HCT116 (cell line): ENCODE measurements at regions not wholly inside any gene's neighbourhood (a gene's known extent, or its start where the extent isn't known, plus 50 kb on each side); places are given as distances from the start of the nearest gene placed in this dataset.

Source experiments
- ATAC-seq: fragments of 200-7000 bp; cut with Tn5 transposase; 2 replicates; pipeline ENCODE4 v1.9.1; 2020; ENCODE audit warnings: mild to moderate bottlenecking, moderate library complexity
- BruUV-seq: library from RNA; stranded (reverse); fragments of 400-500 nt; replicated peaks from 2 replicates; lab custom pipeline; 2021; lab: Mats Ljungman, UMichigan
- CTCF ChIA-PET: fragments of 300-600 bp; sonication (Branson Sonifier 250); formaldehyde crosslinking; loops from one replicate; lab custom pipeline; 2021; ENCODE audit warnings: antibody characterized with exemption; lab: Charles Lee
- POLR2A ChIA-PET: fragments of 300-600, 350-600 bp; sonication (Branson Sonifier 250); formaldehyde crosslinking; loops from one replicate; lab custom pipeline; 2021; ENCODE audit warnings: antibody characterized with exemption; lab: Charles Lee
- RAD21 ChIA-PET, 2 experiments: fragments of 300-600 bp; sonication (Branson Sonifier 250); formaldehyde crosslinking; loops; one replicate each; lab custom pipeline; 2023; ENCODE audit warnings: low total read pairs in 2 of 2; ENCODE audit not compliant: uncharacterized antibody in 2 of 2, unreplicated experiment in 2 of 2, low non-redundant PET in 1 of 2; lab: Charles Lee
- DNase-seq: peaks from one replicate; pipeline ENCODE4 v3.0.0-alpha.2; 2010; ENCODE audit warnings: low read depth, low spot score
- H2AFZ ChIP-seq: fragments of 200-600 bp; shearing (Covaris generic), sonication (generic); 2 replicates; pipeline ENCODE4 v1.6.1; 2017; ENCODE audit warnings: low read depth, mixed run types, mixed read lengths, antibody characterized with exemption, low read length; ENCODE audit not compliant: poor library complexity, severe bottlenecking
- H3K27ac ChIP-seq: 2 replicates; pipeline ENCODE4 v1.5.1; 2012; ENCODE audit warnings: low read depth, low read length
- H3K27me3 ChIP-seq: fragments of 200-600 bp; sonication (generic); 2 replicates; pipeline ENCODE4 v1.6.1; 2016; ENCODE audit warnings: mixed run types, low read length, mixed read lengths; ENCODE audit not compliant: insufficient read depth
- H3K36me3 ChIP-seq, 2 experiments: fragments of 200-500 bp in 1 of 2; fragments of 200-600 bp in 1 of 2; sonication (Bioruptor generic) in 1 of 2; sonication (generic) in 1 of 2; 2 replicates each; pipeline versions ENCODE4 v1.5.1 to v1.6.1; 2014 to 2016; ENCODE audit warnings: low read length in 2 of 2, inconsistent platforms in 1 of 2, mixed read lengths in 1 of 2, mixed run types in 1 of 2; ENCODE audit not compliant: insufficient read depth in 2 of 2, control insufficient read depth in 1 of 2
- H3K4me1 ChIP-seq, 2 experiments: fragments of 200-600 bp in 1 of 2; sonication (generic) in 1 of 2; 2 replicates each; pipeline versions ENCODE4 v1.5.1 to v1.6.1; 2012 to 2017; ENCODE audit warnings: low read length in 2 of 2, inconsistent platforms in 1 of 2, mild to moderate bottlenecking in 1 of 2, mixed read lengths in 1 of 2, mixed run types in 1 of 2, moderate library complexity in 1 of 2; ENCODE audit not compliant: insufficient read depth in 2 of 2, control insufficient read depth in 1 of 2
- H3K4me2 ChIP-seq: fragments of 200-600 bp; sonication (generic); 2 replicates; pipeline ENCODE4 v1.6.1; 2017; ENCODE audit warnings: mixed run types, low read length, mixed read lengths
- H3K4me3 ChIP-seq, 2 experiments: fragments of 200-600 bp in 1 of 2; sonication (generic) in 1 of 2; replicated peaks in 1 of 2; 2 replicates each; pipeline ENCODE4 v1.5.1; 2011 to 2016; ENCODE audit warnings: low read length in 2 of 2, control low read depth in 1 of 2, low read depth in 1 of 2, mild to moderate bottlenecking in 1 of 2, mixed read lengths in 1 of 2, mixed run types in 1 of 2
- H3K79me2 ChIP-seq: fragments of 200-600 bp; sonication (generic); 2 replicates; pipeline ENCODE4 v1.6.1; 2017; ENCODE audit warnings: mild to moderate bottlenecking, mixed run types, low read length, moderate library complexity, mixed read lengths; ENCODE audit not compliant: insufficient read depth
- H3K9ac ChIP-seq: fragments of 200-600 bp; sonication (generic); 2 replicates; pipeline ENCODE4 v1.6.1; 2016; ENCODE audit warnings: low read length, mixed read lengths
- H3K9me2 ChIP-seq: fragments of 200-600 bp; sonication (generic), shearing (Covaris generic); 2 replicates; pipeline ENCODE4 v1.6.1; 2017; ENCODE audit warnings: mixed run types, mild to moderate bottlenecking, moderate library complexity; ENCODE audit not compliant: insufficient read depth
- H3K9me3 ChIP-seq, 2 experiments: fragments of 200-500 bp in 1 of 2; fragments of 200-600 bp in 1 of 2; sonication (Bioruptor generic) in 1 of 2; sonication (generic) in 1 of 2; 2 replicates each; pipeline ENCODE4 v1.6.1; 2014 to 2017; ENCODE audit warnings: low read length in 2 of 2, mixed read lengths in 2 of 2, inconsistent platforms in 1 of 2, low read depth in 1 of 2, mild to moderate bottlenecking in 1 of 2, mixed run types in 1 of 2, moderate library complexity in 1 of 2; ENCODE audit not compliant: control insufficient read depth in 1 of 2, insufficient read depth in 1 of 2
- H4K20me1 ChIP-seq: fragments of 200-600 bp; sonication (generic), shearing (Covaris generic); 2 replicates; pipeline ENCODE4 v1.6.1; 2017; ENCODE audit warnings: mixed run types, mild to moderate bottlenecking, moderate library complexity; ENCODE audit not compliant: insufficient read depth
- CBX3 ChIP-seq: IDR thresholded peaks from 2 replicates; pipeline ENCODE4 v1.6.1; 2012; ENCODE audit warnings: low read depth
- CTCF ChIP-seq, 3 experiments: fragments of 200-600 bp in 1 of 3; sonication (generic) in 1 of 3; IDR thresholded peaks in 2 of 3; conservative IDR thresholded peaks in 1 of 3; 2 replicates each; pipeline ENCODE4 v1.5.1; 2012 to 2017; ENCODE audit warnings: low read depth in 2 of 3, low read length in 2 of 3, antibody characterized with exemption in 1 of 3, borderline replicate concordance in 1 of 3, control low read depth in 1 of 3, mild to moderate bottlenecking in 1 of 3, mixed read lengths in 1 of 3, mixed run types in 1 of 3, moderate library complexity in 1 of 3; ENCODE audit not compliant: insufficient read depth in 1 of 3
- EGR1 ChIP-seq: IDR thresholded peaks from 2 replicates; pipeline ENCODE4 v1.6.1; 2012; ENCODE audit warnings: low read depth
- EZH2 ChIP-seq: fragments of 200-600 bp; sonication (generic); IDR thresholded peaks from 2 replicates; pipeline ENCODE4 v1.6.1; 2017; ENCODE audit warnings: antibody characterized with exemption, mixed run types
- FOSL1 ChIP-seq: IDR thresholded peaks from 2 replicates; pipeline ENCODE4 v1.6.1; 2012; ENCODE audit warnings: low read depth
- JUND ChIP-seq: IDR thresholded peaks from 2 replicates; pipeline ENCODE4 v1.6.1; 2012
- POLR2A ChIP-seq: IDR thresholded peaks from 2 replicates; pipeline ENCODE4 v1.7.0; 2011; ENCODE audit warnings: borderline replicate concordance; ENCODE audit not compliant: insufficient read depth, insufficient read length; ENCODE audit errors: extremely low read depth
- TCF7L2 ChIP-seq: IDR thresholded peaks from 2 replicates; pipeline ENCODE4 v1.7.0; 2011; ENCODE audit warnings: borderline replicate concordance, inconsistent platforms; ENCODE audit not compliant: insufficient read depth, insufficient read length; ENCODE audit errors: extremely low read depth
- ZFX ChIP-seq: fragments of 450-650 bp; IDR thresholded peaks from 2 replicates; pipeline ENCODE4 v1.6.1; 2017
- intact Hi-C: fragments of 100-400 bp; cut with micrococcal nuclease; formaldehyde crosslinking; loops from 2 replicates; pipeline ENCODE4 v1.10.0; 2022
- TF ChIP-seq, protein P1 (sequence below): IDR thresholded peaks from 2 replicates; pipeline ENCODE4 v1.6.1; 2012

DNA sequence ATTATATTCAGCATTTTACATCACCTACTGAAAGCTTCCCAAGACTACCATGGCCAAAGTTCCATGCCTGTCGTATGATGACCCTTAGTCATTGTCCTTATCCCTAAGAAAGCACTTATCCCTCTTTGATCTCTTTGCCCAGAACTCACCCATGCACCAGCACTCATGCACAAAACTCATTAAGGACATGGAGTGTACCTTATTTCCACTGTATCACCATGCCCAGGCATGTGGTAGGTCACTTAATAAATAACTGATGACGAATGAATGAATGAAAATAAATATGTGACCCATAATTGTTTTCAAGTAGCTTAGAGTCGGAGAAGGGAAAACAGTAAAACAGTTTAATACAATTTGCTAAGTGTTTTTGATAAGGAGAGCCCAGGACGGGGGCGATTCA lies 220.1 kb downstream of the IKZF2 start:
- Histone ChIP-seq H4K20me1 (no peaks in the 10 kb centered on the region), H3K27me3 (no peaks in the 10 kb centered on the region), H2AFZ (no peak overlapping the region), H3K9me3 (no peaks in the 10 kb centered on the region), H3K4me3 (no peak overlapping the region)
- no peak for ATAC-seq
- no peak for TF ChIP-seq POLR2A
- TF ChIP-seq JUND: no peak
- TF ChIP-seq EZH2: no peak
- TF ChIP-seq, protein P1, sequence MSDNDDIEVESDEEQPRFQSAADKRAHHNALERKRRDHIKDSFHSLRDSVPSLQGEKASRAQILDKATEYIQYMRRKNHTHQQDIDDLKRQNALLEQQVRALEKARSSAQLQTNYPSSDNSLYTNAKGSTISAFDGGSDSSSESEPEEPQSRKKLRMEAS: no peak
- TF ChIP-seq EGR1: no peak
- no peak for TF ChIP-seq CBX3
- no peak for TF ChIP-seq ZFX
- TF ChIP-seq CTCF (IDR thresholded peaks at IDR 0.05 in 2 of 3, conservative IDR thresholded peaks at IDR 0.05 in 1 of 3; ENCODE audit: borderline replicate concordance in 1 of 3, insufficient read depth in 1 of 3, low read depth in 2 of 3, low read length in 2 of 3): no peak
- no peak for TF ChIP-seq TCF7L2
- TF ChIP-seq FOSL1: no peak
- TF ChIP-seq, all 23 proteins: peak for 0
- no TSS peak for BruUV-seq
- Histone ChIP-seq H3K36me3 (no peaks in the 10 kb centered on the region), H3K27ac (no peak overlapping the region), H3K4me1 (peaks cover 0 to 15% of the 10 kb centered on the region in 2 experiments; a peak in 3 of 4 replicates), H3K9ac (no peak overlapping the region), H3K4me2 (no peak overlapping the region), H3K79me2 (no peaks in the 10 kb centered on the region), H3K9me2 (no peaks in the 10 kb centered on the region)
- ChIA-PET CTCF (no interaction called here), RAD21 (no interaction called here), POLR2A (no interaction called here)
- intact Hi-C loops: no loop called here
- no peak for DNase-seq
